IMR-90 (cell line): ENCODE measurements at regions not wholly inside any gene's neighbourhood (a gene's known extent, or its start where the extent isn't known, plus 50 kb on each side); places are given as distances from the start of the nearest gene placed in this dataset.

Experiments
- ATAC-seq: fragments of 200-7000 bp; cut with Tn5 transposase; 2 replicates; pipeline ENCODE4 v1.9.1; 2020; ENCODE audit warnings: low read depth, mild to moderate bottlenecking, moderate library complexity
- BruUV-seq: library from RNA; stranded (reverse); fragments of 400-500 nt; replicated peaks from 2 replicates; lab custom pipeline; 2021; lab: Mats Ljungman, UMichigan
- CTCF ChIA-PET: fragments of 300-600 bp; formaldehyde crosslinking; extraction: SDS; loops from one replicate; lab custom pipeline; 2021; ENCODE audit warnings: antibody characterized with exemption; lab: Yijun Ruan, JAX
- POLR2A ChIA-PET: fragments of 300-600 bp; sonication (Branson Sonifier 250); formaldehyde crosslinking; loops from one replicate; lab custom pipeline; 2022; ENCODE audit warnings: antibody characterized with exemption; ENCODE audit not compliant: unreplicated experiment; lab: Charles Lee
- DNase-seq: peaks from one replicate; pipeline ENCODE4 v3.0.0; 2013
- H2AFZ ChIP-seq: replicated peaks from 2 replicates; pipeline ENCODE3; 2013; ENCODE audit warnings: low read length, mild to moderate bottlenecking; ENCODE audit not compliant: poor library complexity
- H2AK5ac ChIP-seq: 2 replicates; pipeline ENCODE4 v1.6.1; 2013; ENCODE audit warnings: low read depth, low read length, inconsistent platforms
- H2AK9ac ChIP-seq: replicated peaks from 2 replicates; pipeline ENCODE3; 2013; ENCODE audit warnings: mild to moderate bottlenecking, low read depth, low read length, moderate library complexity; ENCODE audit not compliant: poor library complexity
- H2BK120ac ChIP-seq: 2 replicates; pipeline ENCODE4 v1.6.1; 2013; ENCODE audit warnings: low read depth, low read length, inconsistent platforms
- H2BK15ac ChIP-seq: 3 replicates; pipeline ENCODE4 v1.6.1; 2013; ENCODE audit warnings: low read depth, low read length, inconsistent platforms
- H2BK20ac ChIP-seq: 2 replicates; pipeline ENCODE4 v1.6.1; 2013; ENCODE audit warnings: low read depth, mild to moderate bottlenecking, inconsistent platforms, low read length, moderate library complexity
- H2BK5ac ChIP-seq: 2 replicates; pipeline ENCODE4 v1.6.1; 2013; ENCODE audit warnings: mild to moderate bottlenecking, low read depth, low read length, inconsistent platforms; ENCODE audit not compliant: poor library complexity, severe bottlenecking
- H3K14ac ChIP-seq: replicated peaks from 2 replicates; pipeline ENCODE4 v1.6.1; 2013; ENCODE audit warnings: low read depth, low read length, inconsistent platforms
- H3K18ac ChIP-seq: 2 replicates; pipeline ENCODE4 v1.6.1; 2013; ENCODE audit warnings: low read depth, low read length, control low read depth
- H3K23ac ChIP-seq: 2 replicates; pipeline ENCODE4 v1.6.1; 2013; ENCODE audit warnings: low read depth, low read length, inconsistent platforms
- H3K27ac ChIP-seq: 2 replicates; pipeline ENCODE4 v1.5.1; 2013; ENCODE audit warnings: mild to moderate bottlenecking, control low read depth, low read length; ENCODE audit not compliant: insufficient read depth
- H3K27me3 ChIP-seq: 2 replicates; pipeline ENCODE4 v1.6.1; 2013; ENCODE audit warnings: low read length; ENCODE audit not compliant: control insufficient read depth, insufficient read depth
- H3K36me3 ChIP-seq: 2 replicates; pipeline ENCODE4 v1.6.1; 2013; ENCODE audit warnings: low read length, mixed read lengths; ENCODE audit not compliant: control insufficient read depth, insufficient read depth
- H3K4ac ChIP-seq: 2 replicates; pipeline ENCODE4 v1.6.1; 2013; ENCODE audit warnings: low read depth, low read length, inconsistent platforms
- H3K4me1 ChIP-seq: 2 replicates; pipeline ENCODE4 v1.6.1; 2013; ENCODE audit warnings: low read length, mixed read lengths; ENCODE audit not compliant: control insufficient read depth, insufficient read depth
- H3K4me2 ChIP-seq: 2 replicates; pipeline ENCODE4 v1.6.1; 2013; ENCODE audit warnings: low read depth, mild to moderate bottlenecking, control low read depth, low read length, moderate library complexity
- H3K4me3 ChIP-seq: 2 replicates; pipeline ENCODE4 v1.5.1; 2013; ENCODE audit warnings: low read depth, mild to moderate bottlenecking, control low read depth, low read length, moderate library complexity; ENCODE audit not compliant: insufficient read depth
- H3K56ac ChIP-seq: 2 replicates; pipeline ENCODE4 v1.6.1; 2013; ENCODE audit warnings: low read length, inconsistent platforms; ENCODE audit not compliant: insufficient read depth; ENCODE audit errors: extremely low read depth
- H3K79me1 ChIP-seq, 2 experiments: 2 replicates each; pipeline ENCODE4 v1.6.1; 2013; ENCODE audit warnings: low read length in 2 of 2, inconsistent platforms in 1 of 2, low read depth in 1 of 2
- H3K9ac ChIP-seq: 2 replicates; pipeline ENCODE4 v1.6.1; 2013; ENCODE audit warnings: low read depth, low read length, control low read depth
- H3K9me1 ChIP-seq: 2 replicates; pipeline ENCODE4 v1.6.1; 2013; ENCODE audit warnings: low read length, inconsistent platforms; ENCODE audit not compliant: insufficient read depth
- H3K9me3 ChIP-seq: 2 replicates; pipeline ENCODE4 v1.6.1; 2013; ENCODE audit warnings: low read length; ENCODE audit not compliant: control insufficient read depth, insufficient read depth
- H4K20me1 ChIP-seq: 2 replicates; pipeline ENCODE4 v1.6.1; 2013; ENCODE audit warnings: low read length, inconsistent platforms; ENCODE audit not compliant: insufficient read depth
- H4K5ac ChIP-seq: 2 replicates; pipeline ENCODE4 v1.6.1; 2013; ENCODE audit warnings: mild to moderate bottlenecking, low read depth, low read length, control low read depth
- H4K8ac ChIP-seq, 2 experiments: 2 replicates each; pipeline ENCODE4 v1.6.1; 2013; ENCODE audit warnings: low read depth in 2 of 2, low read length in 2 of 2, control low read depth in 1 of 2, inconsistent platforms in 1 of 2
- H4K91ac ChIP-seq: 2 replicates; pipeline ENCODE4 v1.6.1; 2013; ENCODE audit warnings: low read depth, low read length, inconsistent platforms; ENCODE audit not compliant: insufficient read depth
- BHLHE40 ChIP-seq: fragments of 150-350 bp; IDR thresholded peaks from 2 replicates; pipeline ENCODE4 v1.6.1; 2016; ENCODE audit warnings: mild to moderate bottlenecking, low read depth, low read length
- CHD1 ChIP-seq: IDR thresholded peaks from 2 replicates; pipeline ENCODE4 v1.6.1; 2012; ENCODE audit warnings: low read depth, low read length, improper control_type of control experiment
- FOS ChIP-seq: fragments of 150-350 bp; IDR thresholded peaks from 2 replicates; pipeline ENCODE4 v1.6.1; 2016; ENCODE audit warnings: low read depth, low read length
- MXI1 ChIP-seq: IDR thresholded peaks from 2 replicates; pipeline ENCODE4 v1.6.1; 2012; ENCODE audit warnings: low read depth, mild to moderate bottlenecking, low read length, moderate library complexity, borderline replicate concordance
- NFE2L2 ChIP-seq: fragments of 150-350 bp; IDR thresholded peaks from 2 replicates; pipeline ENCODE4 v1.6.1; 2016; ENCODE audit warnings: low read depth, mild to moderate bottlenecking, low read length
- POLR2A ChIP-seq: IDR thresholded peaks from 2 replicates; pipeline ENCODE4 v1.6.1; 2012; ENCODE audit warnings: mild to moderate bottlenecking, low read depth, low read length
- RAD21 ChIP-seq: IDR thresholded peaks from 2 replicates; pipeline ENCODE4 v1.6.1; 2012; ENCODE audit warnings: low read length, improper control_type of control experiment
- RCOR1 ChIP-seq: IDR thresholded peaks from 2 replicates; pipeline ENCODE4 v1.6.1; 2012; ENCODE audit warnings: mild to moderate bottlenecking, low read length, improper control_type of control experiment; ENCODE audit not compliant: insufficient replicate concordance
- RFX5 ChIP-seq: IDR thresholded peaks from 2 replicates; pipeline ENCODE4 v1.8.0; 2012; ENCODE audit warnings: low read depth, mild to moderate bottlenecking, low read length, moderate library complexity
- SMC3 ChIP-seq: fragments of 150-350 bp; IDR thresholded peaks from 2 replicates; pipeline ENCODE4 v1.6.1; 2016; ENCODE audit warnings: low read depth, mild to moderate bottlenecking, antibody characterized with exemption, low read length, moderate library complexity
- WGBS, 2 experiments: methylation state at CpG; one replicate each; pipeline versions ENCODE4 v1.1.5 to v1.1.7; 2013; ENCODE audit warnings: missing lambda C conversion rate in 2 of 2; ENCODE audit not compliant: insufficient read length in 1 of 2; ENCODE audit errors: extremely low coverage in 2 of 2; 5-methylcytosine and 5-hydroxymethylcytosine counted together
- dilution Hi-C: fragments of 300-500 bp; cut with HindIII; formaldehyde crosslinking; loops from one replicate; pipeline ENCODE4 v1.14.3; 2018; ENCODE audit warnings: low sequenced_read_pairs; ENCODE audit not compliant: unreplicated experiment
- in situ Hi-C: fragments of 300-500 bp; cut with MboI; formaldehyde crosslinking; loops from 3 replicates; pipeline ENCODE4 v1.14.3; 2019; ENCODE audit warnings: low sequenced_read_pairs, inconsistent platforms, mixed read lengths
- intact Hi-C: fragments of 100-400 bp; cut with micrococcal nuclease; formaldehyde crosslinking; loops from 2 replicates; pipeline ENCODE4 v1.10.0; 2022
- TF ChIP-seq, protein P1 (sequence below): fragments of 150-350 bp; IDR thresholded peaks from 2 replicates; pipeline ENCODE4 v1.6.1; 2017; ENCODE audit warnings: mild to moderate bottlenecking, antibody characterized with exemption, low read length, low read depth
- TF ChIP-seq, protein P2 (sequence below): fragments of 150-350 bp; IDR thresholded peaks from 2 replicates; pipeline ENCODE4 v1.6.1; 2016; ENCODE audit warnings: low read depth, mild to moderate bottlenecking, low read length, moderate library complexity, borderline replicate concordance
- TF ChIP-seq, protein P3 (sequence below): conservative IDR thresholded peaks from 2 replicates; pipeline ENCODE4 v1.5.1; 2012; ENCODE audit warnings: mild to moderate bottlenecking, low read depth, low read length, improper control_type of control experiment

DNA sequence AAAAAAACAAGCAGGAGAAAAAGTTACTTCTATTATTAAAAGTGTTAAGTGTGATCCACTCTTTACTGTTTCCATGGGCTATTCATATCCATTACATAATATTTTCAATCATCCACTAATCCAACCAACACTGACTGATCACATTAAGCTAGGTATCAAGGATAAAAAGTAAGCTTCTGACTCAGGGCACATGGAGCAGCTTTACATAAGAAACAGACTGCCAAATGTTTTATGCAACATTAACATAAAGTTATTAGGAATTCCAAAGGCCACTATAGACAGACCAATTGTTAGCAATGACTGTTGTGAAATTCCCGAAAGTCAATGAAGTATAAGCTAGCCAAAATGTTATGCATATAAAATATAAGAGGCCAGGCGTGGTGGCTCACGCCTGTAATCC, 277.6 kb downstream of the ZEB2 start:
- Histone ChIP-seq H3K23ac (no peak overlapping the region), H3K4me1 (no peaks in the 10 kb centered on the region), H4K91ac (no peak overlapping the region), H3K27ac (no peak overlapping the region), H3K36me3 (no peaks in the 10 kb centered on the region), H3K4me2 (no peak overlapping the region), H2BK120ac (no peak overlapping the region), H2AK9ac (no peak overlapping the region), H2AK5ac (no peak overlapping the region), H3K56ac (no peak overlapping the region), H3K27me3 (no peaks in the 10 kb centered on the region), H2BK20ac (no peak overlapping the region), H3K79me1 (0 out of 4 replicates have a peak, but pooled peaks cover 0 to 4% of the 10 kb centered on the region in 2 experiments), H3K4ac (no peak overlapping the region), H4K8ac (no peak overlapping the region), H2BK5ac (no peak overlapping the region), H3K9ac (no peak overlapping the region), H2BK15ac (no peak overlapping the region), H3K9me3 (no peaks in the 10 kb centered on the region), H2AFZ (no peak overlapping the region), H4K5ac (no peak overlapping the region), H4K20me1 (no peaks in the 10 kb centered on the region), H3K18ac (no peak overlapping the region), H3K14ac (no peak overlapping the region), H3K4me3 (no peak overlapping the region), H3K9me1 (peaks cover 4% of the 10 kb centered on the region; the same call in 1 of the 2 replicates)
- BruUV-seq, result no TSS peak
- no peak for TF ChIP-seq FOS
- TF ChIP-seq, protein P1, sequence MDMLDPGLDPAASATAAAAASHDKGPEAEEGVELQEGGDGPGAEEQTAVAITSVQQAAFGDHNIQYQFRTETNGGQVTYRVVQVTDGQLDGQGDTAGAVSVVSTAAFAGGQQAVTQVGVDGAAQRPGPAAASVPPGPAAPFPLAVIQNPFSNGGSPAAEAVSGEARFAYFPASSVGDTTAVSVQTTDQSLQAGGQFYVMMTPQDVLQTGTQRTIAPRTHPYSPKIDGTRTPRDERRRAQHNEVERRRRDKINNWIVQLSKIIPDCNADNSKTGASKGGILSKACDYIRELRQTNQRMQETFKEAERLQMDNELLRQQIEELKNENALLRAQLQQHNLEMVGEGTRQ, result no peak
- TF ChIP-seq RAD21, result no peak
- no peak for TF ChIP-seq CHD1
- TF ChIP-seq NFE2L2, result no peak
- no peak for TF ChIP-seq RFX5
- TF ChIP-seq, protein P2, sequence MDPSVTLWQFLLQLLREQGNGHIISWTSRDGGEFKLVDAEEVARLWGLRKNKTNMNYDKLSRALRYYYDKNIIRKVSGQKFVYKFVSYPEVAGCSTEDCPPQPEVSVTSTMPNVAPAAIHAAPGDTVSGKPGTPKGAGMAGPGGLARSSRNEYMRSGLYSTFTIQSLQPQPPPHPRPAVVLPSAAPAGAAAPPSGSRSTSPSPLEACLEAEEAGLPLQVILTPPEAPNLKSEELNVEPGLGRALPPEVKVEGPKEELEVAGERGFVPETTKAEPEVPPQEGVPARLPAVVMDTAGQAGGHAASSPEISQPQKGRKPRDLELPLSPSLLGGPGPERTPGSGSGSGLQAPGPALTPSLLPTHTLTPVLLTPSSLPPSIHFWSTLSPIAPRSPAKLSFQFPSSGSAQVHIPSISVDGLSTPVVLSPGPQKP, result no peak
- TF ChIP-seq POLR2A, result no peak
- no peak for TF ChIP-seq RCOR1
- no peak for TF ChIP-seq BHLHE40
- TF ChIP-seq SMC3, result no peak
- TF ChIP-seq MXI1, result no peak
- TF ChIP-seq, protein P3, sequence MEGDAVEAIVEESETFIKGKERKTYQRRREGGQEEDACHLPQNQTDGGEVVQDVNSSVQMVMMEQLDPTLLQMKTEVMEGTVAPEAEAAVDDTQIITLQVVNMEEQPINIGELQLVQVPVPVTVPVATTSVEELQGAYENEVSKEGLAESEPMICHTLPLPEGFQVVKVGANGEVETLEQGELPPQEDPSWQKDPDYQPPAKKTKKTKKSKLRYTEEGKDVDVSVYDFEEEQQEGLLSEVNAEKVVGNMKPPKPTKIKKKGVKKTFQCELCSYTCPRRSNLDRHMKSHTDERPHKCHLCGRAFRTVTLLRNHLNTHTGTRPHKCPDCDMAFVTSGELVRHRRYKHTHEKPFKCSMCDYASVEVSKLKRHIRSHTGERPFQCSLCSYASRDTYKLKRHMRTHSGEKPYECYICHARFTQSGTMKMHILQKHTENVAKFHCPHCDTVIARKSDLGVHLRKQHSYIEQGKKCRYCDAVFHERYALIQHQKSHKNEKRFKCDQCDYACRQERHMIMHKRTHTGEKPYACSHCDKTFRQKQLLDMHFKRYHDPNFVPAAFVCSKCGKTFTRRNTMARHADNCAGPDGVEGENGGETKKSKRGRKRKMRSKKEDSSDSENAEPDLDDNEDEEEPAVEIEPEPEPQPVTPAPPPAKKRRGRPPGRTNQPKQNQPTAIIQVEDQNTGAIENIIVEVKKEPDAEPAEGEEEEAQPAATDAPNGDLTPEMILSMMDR, result no peak
- POLR2A ChIA-PET, result no interaction called here
- no CpG with 5 or more reads among the region's 3 CpGs for WGBS, 2 experiments
- DNase-seq (no peak), ATAC-seq (no peak)
- CTCF ChIA-PET, result interaction anchor here (0.6 to 0.7 kb wide), 3 partner anchors 101 to 799 kb away, joined by 3 to 6 read pairs (median 5); no protein-coding TSS in a partner anchor
- dilution Hi-C loops, result no loop called here
- in situ Hi-C loops, result no loop called here
- intact Hi-C loops, result no loop called here
